GM19468 (cell line): ENCODE measurements at regions not wholly inside any gene's neighbourhood (a gene's known extent, or its start where the extent isn't known, plus 50 kb on each side); places are given as distances from the start of the nearest gene placed in this dataset.

Source experiments
- ATAC-seq: cut with Tn5 transposase; IDR thresholded peaks from one replicate; pipeline ENCODE4 v1.9.1; 2021; ENCODE audit warnings: mild to moderate bottlenecking, moderate library complexity, moderate number of reproducible peaks; ENCODE audit not compliant: unreplicated experiment; ENCODE audit errors: extremely low read depth

DNA sequence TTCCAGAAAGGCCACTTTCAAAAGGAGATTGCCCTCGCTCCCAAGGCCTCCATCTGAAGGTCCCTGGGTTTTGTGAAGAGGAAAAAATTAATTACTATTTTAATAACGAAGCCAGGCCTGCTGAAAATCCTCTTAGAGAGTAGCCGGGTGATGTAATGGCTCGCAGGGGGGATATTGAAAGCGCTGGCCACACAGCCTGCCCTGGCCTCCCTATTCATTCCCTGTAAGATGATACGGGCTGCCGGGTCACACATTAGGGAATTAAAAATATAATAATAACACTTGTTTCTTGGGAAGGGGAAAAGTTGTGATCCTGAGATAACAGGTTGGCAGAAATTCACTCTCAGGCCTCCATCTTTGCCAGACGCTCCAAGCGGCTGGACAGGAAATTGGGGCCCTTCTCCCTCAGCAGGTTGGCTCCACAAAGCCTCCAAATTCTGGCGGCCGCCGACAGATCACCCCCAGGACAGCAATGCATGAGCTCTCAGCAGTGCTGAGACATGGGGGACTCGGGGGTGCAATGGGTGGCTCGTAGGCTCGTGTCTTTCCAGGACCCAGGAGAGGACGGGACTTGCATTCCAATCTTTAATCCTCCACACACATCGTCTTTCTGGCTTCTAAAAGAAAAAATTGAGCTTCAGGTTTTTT, 299.9 kb upstream of the SALL3 start:
- no peak for ATAC-seq

DNA sequence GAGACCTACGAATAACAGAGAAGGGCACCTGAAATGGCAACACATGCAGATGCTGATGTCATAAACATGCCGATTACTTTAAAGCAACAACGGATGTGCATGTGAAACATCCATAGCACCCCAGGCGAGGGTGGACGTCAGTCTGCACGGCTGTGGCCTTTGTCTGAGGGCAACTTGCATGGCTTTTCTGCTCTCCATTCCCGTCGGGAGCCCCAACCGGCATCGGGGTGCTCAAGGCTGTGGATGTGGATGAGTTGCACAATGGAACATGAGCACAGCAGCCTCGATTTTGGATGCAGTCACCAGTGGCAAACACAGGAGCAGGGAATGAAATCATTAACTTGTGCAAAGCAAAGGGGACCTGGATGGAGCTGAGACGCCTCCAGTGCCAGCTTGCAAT, 298.2 kb upstream of the SALL3 start:
- ATAC-seq = no peak

DNA sequence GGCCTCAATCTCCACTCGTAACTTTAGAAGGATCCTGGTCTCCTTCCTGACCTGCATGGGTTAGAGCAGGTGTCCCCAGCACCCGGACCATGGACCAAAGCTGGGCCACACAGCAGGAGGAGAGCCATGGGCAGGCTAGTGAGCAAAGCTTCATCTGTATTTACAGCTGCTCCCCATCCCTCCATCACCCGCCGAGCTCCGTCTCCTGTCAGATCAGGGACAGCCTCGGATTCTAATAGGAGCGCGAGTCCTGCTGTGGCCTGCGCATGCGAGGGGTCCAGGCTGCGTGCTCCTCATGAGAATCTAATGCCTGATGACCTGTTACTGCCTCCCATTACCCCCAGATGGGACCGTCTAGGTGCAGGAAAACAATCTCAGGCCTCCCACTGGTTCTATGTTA, 297.7 kb upstream of the SALL3 start:
- ATAC-seq = no peak

DNA sequence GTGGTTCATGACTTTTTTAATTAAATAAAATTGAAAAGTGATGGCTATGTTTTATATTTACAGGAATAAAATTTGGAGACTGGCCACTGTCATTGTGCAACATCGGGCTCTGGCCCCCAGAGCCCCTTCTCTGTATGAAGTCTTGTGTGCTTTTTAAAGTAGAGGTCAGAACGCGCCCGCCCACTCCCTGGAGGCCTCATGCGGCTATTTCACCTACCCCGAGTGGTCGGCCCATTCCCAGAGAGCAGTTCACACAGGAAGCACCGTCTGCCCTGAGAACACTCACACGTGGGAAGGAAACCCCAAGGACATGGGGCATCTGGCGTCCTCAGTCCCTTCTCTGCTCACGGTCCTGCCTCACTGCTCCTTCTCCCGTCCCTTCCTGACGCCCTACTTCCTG, 296.9 kb upstream of the SALL3 start:
- no peak for ATAC-seq

DNA sequence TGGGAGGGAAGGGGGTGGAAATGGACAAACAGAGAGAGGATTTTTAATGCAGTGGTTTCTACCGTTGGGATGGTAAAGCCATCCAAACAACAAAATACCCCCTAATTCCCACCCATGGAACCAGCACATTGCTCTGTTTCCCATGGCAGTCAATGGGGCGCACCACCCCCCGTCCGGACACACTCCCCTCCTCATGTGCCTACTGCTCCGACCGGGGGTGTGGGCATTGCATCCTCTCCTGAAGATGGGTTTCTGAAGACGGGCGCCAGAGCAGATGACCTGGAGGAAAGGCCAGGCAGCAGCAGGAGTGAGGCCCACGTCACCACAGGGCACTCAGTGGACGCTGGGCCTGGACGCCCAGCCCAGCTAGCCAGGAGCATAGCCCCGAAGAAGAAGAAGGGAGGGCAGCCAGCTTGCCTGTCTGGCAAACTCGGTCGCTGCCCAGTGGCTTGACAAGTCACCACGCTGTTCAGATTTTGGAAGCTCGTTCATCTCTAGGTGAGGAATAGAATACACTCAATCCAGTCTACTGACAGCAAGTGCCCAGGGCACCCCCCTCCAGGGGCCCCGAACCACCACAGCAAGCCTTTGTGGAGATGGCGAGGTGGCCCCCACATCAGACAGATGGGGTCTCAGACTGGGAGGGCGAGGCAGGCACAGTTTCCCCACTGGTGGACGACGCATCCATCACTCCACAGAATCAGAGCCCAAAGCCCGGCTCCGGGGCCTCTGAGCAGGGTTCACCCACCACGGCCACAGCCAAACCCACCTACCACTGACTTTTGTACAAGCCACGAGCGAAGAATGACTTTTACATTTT, 296.2 kb upstream of the SALL3 start:
- ATAC-seq = no peak

DNA sequence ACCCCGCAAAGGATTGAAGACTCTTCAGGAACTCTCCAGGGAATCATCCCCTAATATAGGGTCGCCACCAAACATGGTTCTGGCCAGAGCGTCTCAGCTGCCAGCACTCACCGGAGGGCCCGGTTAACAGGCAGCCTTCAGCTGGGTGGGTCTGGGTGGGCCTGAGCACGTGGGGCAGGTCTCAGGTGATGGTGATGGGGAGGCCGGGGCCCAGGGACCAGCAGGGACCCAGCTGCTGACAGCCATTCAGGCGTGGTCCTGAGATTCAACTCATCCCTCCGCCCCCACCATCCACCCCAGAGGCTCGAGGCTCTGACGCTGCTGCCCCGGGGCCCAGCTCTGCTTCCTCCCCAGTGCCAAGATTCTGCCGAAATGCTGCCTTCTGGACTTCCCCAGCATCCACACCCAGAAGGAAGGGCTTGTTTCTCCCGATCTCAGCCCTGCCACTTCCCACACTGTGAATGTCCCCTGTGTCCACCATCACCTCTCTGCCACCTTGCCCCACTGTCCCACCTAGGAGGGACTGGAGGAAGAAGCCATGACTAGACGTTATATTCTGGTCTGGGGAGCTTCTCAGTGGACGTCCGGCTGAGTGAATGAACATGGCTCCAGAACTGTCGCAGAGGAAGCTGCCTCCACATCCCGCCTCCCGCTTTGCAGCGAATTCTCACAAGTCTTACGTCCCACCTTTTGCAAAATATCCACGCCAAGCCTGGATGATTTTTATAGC, 294.2 kb upstream of the SALL3 start:
- no peak for ATAC-seq

DNA sequence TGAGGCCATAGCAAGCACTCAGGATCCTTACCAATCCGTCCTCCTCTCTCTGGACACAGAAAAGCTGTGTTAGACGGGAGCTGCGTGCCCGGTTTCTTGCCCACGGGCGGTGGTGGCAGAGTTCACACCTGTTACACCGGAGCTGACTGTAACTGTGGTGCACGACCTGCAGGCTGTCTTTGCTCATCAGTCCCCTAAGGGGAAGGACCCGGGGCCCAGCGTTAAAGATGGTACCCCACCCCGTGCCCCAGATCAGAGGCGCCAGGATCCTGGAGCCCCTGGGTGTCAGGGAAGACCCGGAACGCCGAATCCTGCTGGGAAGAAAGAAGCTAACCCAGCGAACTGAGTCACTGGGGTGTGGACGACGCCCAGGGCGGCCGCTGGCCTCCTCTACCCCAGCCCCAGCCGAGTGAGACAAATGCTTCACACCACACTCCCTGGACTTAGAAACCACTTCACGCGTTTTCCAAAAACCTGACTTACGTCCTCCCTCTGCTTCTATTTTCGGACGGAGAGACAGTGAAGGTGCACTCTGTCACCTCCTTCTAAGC, 293.6 kb upstream of the SALL3 start:
- no peak for ATAC-seq

DNA sequence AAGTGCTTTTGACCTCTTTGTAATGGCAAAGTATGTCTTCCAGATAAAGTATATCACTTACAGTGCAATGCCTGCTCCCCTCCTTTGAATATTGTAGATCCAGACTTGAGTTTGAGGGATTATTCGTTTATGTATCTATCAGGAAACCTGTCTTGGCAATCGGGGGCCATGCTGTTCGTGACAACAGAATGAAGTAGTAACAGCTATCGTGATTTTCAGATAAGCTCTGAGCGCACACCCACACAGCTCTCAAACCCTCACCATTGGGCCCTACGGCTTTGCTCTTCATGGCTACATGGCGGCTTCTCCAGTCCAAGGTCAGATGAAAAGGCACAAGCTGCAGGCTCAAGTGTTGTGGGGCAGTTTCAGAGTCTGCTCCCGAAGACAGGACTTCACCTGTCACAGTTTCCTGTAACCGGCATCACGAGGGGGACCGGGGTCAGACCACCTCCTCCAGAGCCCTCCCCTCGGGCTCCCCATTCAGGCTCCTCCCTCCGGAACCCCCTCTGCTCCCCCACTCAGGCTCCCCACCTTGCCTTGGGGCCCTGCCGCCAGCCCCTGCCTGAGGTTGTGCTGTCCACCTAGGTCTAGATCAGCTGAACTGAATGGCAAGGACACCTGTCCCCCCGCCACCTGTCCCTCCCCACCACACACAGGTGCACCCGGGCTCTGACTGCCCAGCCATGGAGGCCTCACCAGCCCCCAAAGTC, 292.5 kb upstream of the SALL3 start:
- no peak for ATAC-seq

DNA sequence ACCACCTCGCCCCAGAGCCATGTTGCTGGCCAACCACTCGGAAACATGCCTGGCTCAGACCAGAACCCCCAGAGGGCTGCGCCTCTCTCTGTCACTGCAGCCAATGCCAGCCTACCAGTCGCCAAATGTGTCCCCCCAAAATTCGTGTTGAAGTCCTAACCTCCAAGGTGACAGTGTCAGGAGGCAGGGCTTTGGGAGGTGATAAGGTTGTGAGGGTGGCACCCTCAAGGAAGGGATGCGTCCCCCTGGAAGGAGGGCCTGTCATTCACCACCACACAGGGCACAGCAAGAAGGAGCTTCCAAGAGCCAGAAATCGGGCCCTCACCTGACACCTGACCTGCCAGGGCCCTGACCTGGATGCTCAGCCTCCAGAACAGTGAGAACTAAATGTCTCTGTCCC, 291.9 kb upstream of the SALL3 start:
- no peak for ATAC-seq

DNA sequence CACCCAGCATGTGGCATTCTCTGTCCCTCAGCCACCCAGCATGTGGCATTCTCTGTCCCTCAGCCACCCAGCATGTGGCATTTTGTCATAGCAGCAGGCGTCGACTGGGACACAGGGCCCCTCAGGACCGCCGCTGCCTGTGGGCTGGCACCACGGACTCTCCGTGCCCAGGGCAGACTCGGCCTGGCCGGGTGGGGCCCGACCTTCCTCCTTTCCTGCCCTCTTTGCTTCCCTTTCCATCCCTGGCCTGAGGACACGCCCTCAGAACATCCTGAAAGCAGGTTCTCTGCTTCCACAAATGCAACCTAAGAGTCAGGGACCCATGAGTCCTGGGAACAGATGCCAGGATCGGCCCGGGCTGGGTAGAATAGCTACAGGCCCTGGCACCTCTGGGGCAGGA, 291.4 kb upstream of the SALL3 start:
- no peak for ATAC-seq

DNA sequence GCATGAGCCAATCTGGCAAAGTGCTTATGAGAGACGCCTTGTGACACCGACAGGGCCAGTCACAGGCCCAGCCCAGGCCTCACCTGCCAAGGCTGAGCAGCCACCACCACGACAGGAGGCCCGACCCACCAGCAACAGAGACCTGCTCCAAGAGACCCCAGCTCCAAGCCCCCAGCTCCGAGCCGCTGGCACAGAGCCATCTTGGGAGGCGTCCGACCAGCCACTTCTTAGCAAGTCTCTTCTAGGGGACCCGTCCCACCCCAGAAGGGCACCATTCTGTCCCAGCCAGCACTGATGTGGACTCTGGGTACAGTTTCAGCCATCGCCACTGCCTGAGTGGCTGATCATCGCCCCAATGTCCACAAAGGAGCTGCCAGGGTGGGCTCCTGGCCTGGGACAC, 290.7 kb upstream of the SALL3 start:
- no peak for ATAC-seq

DNA sequence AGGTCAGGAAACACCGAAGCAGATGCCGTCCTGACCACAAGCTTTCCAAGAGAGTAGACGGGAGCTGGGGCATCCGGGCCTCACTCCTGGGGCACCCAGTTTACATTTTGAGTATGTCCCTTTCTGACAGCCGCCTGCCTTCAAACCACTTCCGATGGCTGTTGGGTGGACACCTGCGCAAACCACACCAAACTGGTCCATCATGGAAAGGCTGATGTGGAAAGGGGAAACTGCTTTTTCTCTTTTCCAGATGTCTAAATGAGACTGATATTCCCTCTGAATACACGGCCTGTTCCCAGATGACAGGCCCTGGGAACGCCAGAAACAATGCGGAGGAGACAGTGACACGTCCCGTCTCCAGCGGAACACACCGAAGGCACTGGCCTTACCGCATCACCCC, 290.0 kb upstream of the SALL3 start:
- no peak for ATAC-seq

DNA sequence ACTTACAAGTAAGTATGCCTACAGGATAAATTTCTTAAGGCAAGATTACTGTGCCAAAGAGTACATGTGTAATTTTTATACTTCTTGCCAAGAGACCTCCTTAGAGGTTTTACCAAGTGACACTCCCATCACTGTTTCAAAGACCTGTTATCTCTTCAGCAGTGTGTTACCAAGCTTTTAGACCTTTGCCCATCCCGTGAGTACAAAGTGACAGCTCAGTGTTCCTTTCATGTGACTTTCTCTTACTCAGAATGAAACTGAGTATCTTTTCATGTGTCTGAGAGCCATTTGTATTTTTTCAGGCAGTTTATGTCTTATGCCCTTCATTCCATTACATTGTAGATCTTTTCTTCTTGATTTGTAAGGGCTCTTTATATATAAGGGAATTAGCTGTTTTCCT, 287.5 kb upstream of the SALL3 start:
- no peak for ATAC-seq

DNA sequence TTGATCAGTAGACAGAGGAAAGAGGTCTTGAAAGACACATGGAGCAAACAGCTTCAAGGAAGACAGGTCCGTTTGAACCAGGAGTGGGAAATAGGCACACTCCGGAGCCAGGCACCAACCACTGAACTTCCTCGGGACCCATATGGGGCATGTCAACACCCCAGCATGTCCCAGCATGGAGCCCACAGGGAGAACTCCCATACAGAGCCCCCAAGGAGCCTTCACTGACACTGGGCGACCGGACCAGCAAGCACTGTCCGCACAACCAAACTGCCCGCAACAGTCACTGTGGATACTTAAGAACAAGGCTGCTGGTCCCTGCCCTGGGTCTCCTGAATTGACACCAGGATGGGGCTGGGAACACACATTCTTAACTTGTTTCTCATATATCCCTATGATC, 286.2 kb upstream of the SALL3 start:
- no peak for ATAC-seq

DNA sequence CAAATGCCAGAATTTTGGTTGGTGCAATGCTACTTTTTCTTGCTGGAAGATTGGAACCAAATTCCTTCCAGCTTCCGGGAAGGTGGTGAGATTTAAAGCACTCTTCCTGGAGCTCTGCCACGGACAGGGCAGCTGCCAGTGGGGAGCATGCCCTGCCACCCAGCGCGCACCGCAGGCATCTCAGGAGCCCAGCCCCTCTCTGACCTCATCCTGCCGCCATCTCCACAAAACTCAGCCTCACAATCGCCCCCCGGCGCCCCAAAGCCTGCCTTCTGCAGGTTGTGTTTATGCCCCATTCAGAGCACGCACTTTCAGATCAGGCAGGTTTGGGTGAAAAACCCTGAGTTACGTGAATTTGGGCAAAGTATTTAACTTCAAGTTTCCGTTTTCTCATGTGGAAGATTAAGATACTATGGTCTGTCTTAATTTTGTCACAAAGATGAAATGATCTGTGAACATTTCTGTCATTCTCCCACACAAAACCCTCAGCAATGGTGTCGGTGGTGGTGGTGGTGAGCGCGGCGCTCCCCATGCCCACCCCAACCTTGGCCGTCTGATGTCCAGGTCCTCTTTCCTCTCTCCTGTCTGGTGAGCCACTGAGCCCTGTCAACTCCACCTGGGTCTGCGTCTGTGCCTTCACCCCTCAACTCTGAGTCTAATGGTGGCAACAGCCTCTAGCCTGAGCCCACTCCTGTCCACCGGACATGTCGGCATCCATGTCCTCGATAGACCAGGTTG, 282.8 kb upstream of the SALL3 start:
- ATAC-seq = no peak

DNA sequence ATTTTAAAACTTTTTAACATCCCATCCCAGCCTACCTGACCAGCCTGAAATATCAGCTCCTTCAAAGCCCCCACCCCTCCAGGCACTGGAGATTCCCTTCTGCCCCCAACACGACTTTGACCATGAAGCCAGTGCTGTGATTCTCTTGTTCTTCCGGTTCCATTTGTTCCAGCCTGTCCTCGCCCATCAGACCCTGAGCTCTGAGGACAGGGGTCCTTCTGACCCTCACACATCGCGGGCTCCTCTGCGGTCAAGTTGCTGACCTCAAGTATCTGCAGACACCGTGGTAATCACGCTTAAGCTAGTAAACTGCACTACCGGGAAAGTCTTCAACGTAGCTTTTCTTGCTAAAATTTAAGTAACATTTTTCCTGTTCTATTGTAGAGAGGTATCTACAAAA, 282.2 kb upstream of the SALL3 start:
- no peak for ATAC-seq

DNA sequence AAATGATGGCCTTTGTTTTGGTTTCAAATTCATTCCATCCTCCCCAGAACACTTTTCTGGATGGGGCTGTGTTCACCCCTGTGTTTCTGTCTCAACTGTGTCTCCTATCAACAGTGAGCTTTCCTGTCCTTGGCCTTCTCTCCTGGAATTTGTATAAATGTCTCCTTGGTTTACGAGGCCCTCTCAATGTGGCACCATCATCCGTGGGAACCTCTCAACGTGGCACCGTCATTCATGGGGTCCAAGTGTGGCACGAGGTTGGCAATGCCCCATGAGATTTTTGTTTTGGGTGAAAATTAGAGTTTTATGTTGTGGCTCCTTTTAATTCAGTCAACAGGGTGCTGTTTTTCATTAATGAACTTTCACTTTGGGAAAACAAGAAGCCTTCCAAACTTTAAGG, 280.7 kb upstream of the SALL3 start:
- no peak for ATAC-seq

DNA sequence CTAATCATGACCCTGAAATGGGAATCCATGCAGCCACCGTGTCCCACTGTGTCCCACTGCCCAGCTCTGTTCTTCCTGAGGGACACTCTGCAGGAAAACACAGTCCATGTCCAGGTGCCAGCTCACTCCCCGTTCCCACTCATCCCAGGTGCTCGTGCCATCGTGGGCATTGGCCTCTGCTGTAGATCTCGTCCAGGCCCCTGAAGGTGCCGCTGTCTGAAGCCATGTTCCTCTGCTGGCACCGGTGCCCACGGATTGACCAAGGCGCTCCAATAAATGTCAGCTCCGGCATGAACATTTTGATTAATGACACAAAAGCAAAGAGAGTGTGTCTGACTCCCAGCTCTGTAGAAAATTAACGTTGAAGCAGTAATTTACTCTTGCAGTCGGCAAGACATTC, 280.1 kb upstream of the SALL3 start:
- no peak for ATAC-seq

DNA sequence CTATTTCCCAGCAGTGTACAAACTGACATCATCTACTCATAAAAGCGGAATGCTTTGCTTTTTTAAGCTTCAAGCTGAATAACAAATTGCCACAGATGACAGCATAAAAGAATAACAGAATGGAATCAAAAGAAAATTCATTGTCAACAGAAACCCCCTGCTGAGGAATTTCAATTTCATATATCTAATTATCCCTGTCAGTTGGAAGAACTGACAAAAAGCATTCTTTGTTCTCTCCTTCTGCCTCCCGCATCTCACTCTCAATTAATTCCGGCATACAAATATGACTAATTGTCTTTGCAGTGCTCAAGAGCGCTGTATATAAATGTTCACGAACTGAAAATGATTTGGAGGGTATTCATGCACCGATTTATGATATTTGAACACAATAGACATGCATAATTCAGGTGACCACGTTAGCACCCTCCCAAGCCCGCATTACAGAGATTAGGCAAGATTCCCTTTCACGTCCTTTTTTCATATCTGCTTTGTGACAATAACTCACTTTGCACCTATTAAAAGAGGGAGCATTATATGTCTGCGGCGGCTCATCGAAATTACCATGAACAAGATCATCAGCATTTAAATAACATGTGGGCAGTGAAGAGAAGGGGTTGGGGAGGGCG, 277.7 kb upstream of the SALL3 start:
- ATAC-seq = no peak
